Liver (tissue), 8 donors: ENCODE measurements at regions not wholly inside any gene's neighbourhood (a gene's known extent, or its start where the extent isn't known, plus 50 kb on each side); places are given as distances from the start of the nearest gene placed in this dataset.

Experiments used
- DNase-seq: peaks from one replicate; pipeline ENCODE4 v3.0.0-alpha.2; 2017; ENCODE audit warnings: low spot score
- H3K27ac ChIP-seq, 2 donors: one replicate each; pipeline ENCODE4 v1.7.0; 2013; ENCODE audit warnings: inconsistent platforms in 2 of 2, low read length in 2 of 2, control low read depth in 1 of 2, low read depth in 1 of 2, mild to moderate bottlenecking in 1 of 2
- H3K27me3 ChIP-seq, 4 donors: one replicate each; pipeline versions ENCODE4 v1.6.1 to v1.7.0; 2013; ENCODE audit warnings: low read length in 3 of 4, inconsistent platforms in 1 of 4, mild to moderate bottlenecking in 1 of 4, moderate library complexity in 1 of 4; ENCODE audit not compliant: control insufficient read depth in 4 of 4, insufficient read depth in 4 of 4
- H3K36me3 ChIP-seq, 4 donors: one replicate each; pipeline versions ENCODE4 v1.6.1 to v1.7.0; 2013; ENCODE audit warnings: low read length in 3 of 4, mild to moderate bottlenecking in 3 of 4, low read depth in 1 of 4, moderate library complexity in 1 of 4; ENCODE audit not compliant: control insufficient read depth in 4 of 4, insufficient read depth in 3 of 4
- H3K4me1 ChIP-seq, 4 donors: one replicate each; pipeline versions ENCODE4 v1.6.1 to v1.7.0; 2013; ENCODE audit warnings: low read length in 3 of 4, mild to moderate bottlenecking in 3 of 4, moderate library complexity in 1 of 4; ENCODE audit not compliant: control insufficient read depth in 4 of 4, insufficient read depth in 4 of 4
- H3K4me3 ChIP-seq, 3 donors: one replicate each; pipeline versions ENCODE4 v1.6.1 to v1.7.0; 2013; ENCODE audit warnings: low read length in 3 of 3, control low read depth in 1 of 3, low read depth in 1 of 3, mild to moderate bottlenecking in 1 of 3
- H3K9ac ChIP-seq, 2 donors: one replicate each; pipeline ENCODE4 v1.7.0; 2013; ENCODE audit warnings: low read length in 2 of 2, mild to moderate bottlenecking in 2 of 2, moderate library complexity in 2 of 2, control low read depth in 1 of 2, low read depth in 1 of 2
- H3K9me3 ChIP-seq, 4 donors: one replicate each; pipeline versions ENCODE4 v1.6.1 to v1.7.0; 2013; ENCODE audit warnings: low read length in 3 of 4; ENCODE audit not compliant: control insufficient read depth in 4 of 4
- ATF3 ChIP-seq: IDR thresholded peaks from 2 replicates; pipeline ENCODE4 v1.6.1; 2016; ENCODE audit warnings: antibody characterized with exemption
- CTCF ChIP-seq: fragments of 150-350 bp; IDR thresholded peaks from 2 replicates; pipeline ENCODE4 v1.5.1; 2017; ENCODE audit warnings: improper control_type of control experiment, low read depth, low read length; ENCODE audit not compliant: missing input control
- EGR1 ChIP-seq, 2 donors: IDR thresholded peaks; 2 replicates each; pipeline ENCODE4 v1.6.1; 2016 to 2018; ENCODE audit warnings: antibody characterized with exemption in 2 of 2, low read depth in 2 of 2
- FOXA1 ChIP-seq: IDR thresholded peaks from 2 replicates; pipeline ENCODE4 v1.6.1; 2016; ENCODE audit warnings: antibody characterized with exemption
- FOXA2 ChIP-seq: IDR thresholded peaks from 2 replicates; pipeline ENCODE4 v1.6.1; 2016; ENCODE audit warnings: antibody characterized with exemption
- GABPA ChIP-seq, 2 donors: IDR thresholded peaks in 1 of 2; conservative IDR thresholded peaks in 1 of 2; 2 replicates each; pipeline ENCODE4 v1.6.1; 2016; ENCODE audit warnings: antibody characterized with exemption in 2 of 2, mild to moderate bottlenecking in 1 of 2, moderate library complexity in 1 of 2
- HNF4A ChIP-seq, 2 donors: conservative IDR thresholded peaks; 2 replicates each; pipeline ENCODE4 v1.6.1; 2016; ENCODE audit warnings: antibody characterized with exemption in 2 of 2, mild to moderate bottlenecking in 2 of 2
- HNF4G ChIP-seq: IDR thresholded peaks from 2 replicates; pipeline ENCODE4 v1.6.1; 2016; ENCODE audit warnings: antibody characterized with exemption
- JUND ChIP-seq, 2 donors: IDR thresholded peaks; 2 replicates each; pipeline ENCODE4 v1.6.1; 2016; ENCODE audit warnings: antibody characterized with exemption in 2 of 2
- MAX ChIP-seq: IDR thresholded peaks from 2 replicates; pipeline ENCODE4 v1.6.1; 2016; ENCODE audit warnings: antibody characterized with exemption
- NR2F2 ChIP-seq: IDR thresholded peaks from 2 replicates; pipeline ENCODE4 v1.6.1; 2016; ENCODE audit warnings: antibody characterized with exemption
- RAD21 ChIP-seq, 2 donors: IDR thresholded peaks; 2 replicates each; pipeline ENCODE4 v1.6.1; 2016; ENCODE audit warnings: antibody characterized with exemption in 2 of 2, mild to moderate bottlenecking in 2 of 2
- REST ChIP-seq: IDR thresholded peaks from 2 replicates; pipeline ENCODE4 v1.6.1; 2016; ENCODE audit warnings: antibody characterized with exemption, mild to moderate bottlenecking
- RXRA ChIP-seq, 2 donors: IDR thresholded peaks; 2 replicates each; pipeline ENCODE4 v1.6.1; 2017 to 2018; ENCODE audit warnings: antibody characterized with exemption in 2 of 2, mild to moderate bottlenecking in 1 of 2
- SP1 ChIP-seq: IDR thresholded peaks from 2 replicates; pipeline ENCODE4 v1.6.1; 2018; ENCODE audit warnings: antibody characterized with exemption, mild to moderate bottlenecking
- TAF1 ChIP-seq: conservative IDR thresholded peaks from 2 replicates; pipeline ENCODE4 v1.6.1; 2016; ENCODE audit warnings: antibody characterized with exemption, mild to moderate bottlenecking
- YY1 ChIP-seq: IDR thresholded peaks from 2 replicates; pipeline ENCODE4 v1.6.1; 2016; ENCODE audit warnings: antibody characterized with exemption, mild to moderate bottlenecking
- ZBTB33 ChIP-seq: IDR thresholded peaks from 2 replicates; pipeline ENCODE4 v1.6.1; 2016; ENCODE audit warnings: antibody characterized with exemption
- WGBS: extraction: QIAGEN DNeasy Blood & Tissue Kit; methylation state at CpG from one replicate; pipeline ENCODE4 v1.1.7; 2013; 5-methylcytosine and 5-hydroxymethylcytosine counted together
- donor health status: healthy.
- donor health status: healthy.
- donor health status: healthy.
- donor health status: healthy.
- donor health status: healthy.

GRCh38 chrX:30153175-30153880, 62.0 kb upstream of the MAGEB2 start:
- no peak for DNase-seq
- Histone ChIP-seq H3K4me1 (no peaks in the 10 kb centered on the region), H3K9ac (no peak overlapping the region), H3K36me3 (no peaks in the 10 kb centered on the region), H3K9me3 (no peaks in the 10 kb centered on the region), H3K4me3 (no peak overlapping the region), H3K27me3 (no peaks in the 10 kb centered on the region), H3K27ac (no peak overlapping the region)
- no peak for TF ChIP-seq NR2F2
- WGBS = 55% methylated on average over 7 of the region's 7 CpGs

- H3K4me1 ChIP-seq = no peaks in the 10 kb centered on the region
- WGBS = 89% methylated on average over 4 of the region's 4 CpGs
- no peaks in the 10 kb centered on the region for H3K27me3 ChIP-seq
- H3K9ac ChIP-seq = no peak overlapping the region
- no peak overlapping the region for H3K4me3 ChIP-seq
- DNase-seq = no peak
- TF ChIP-seq MAX (no peak), FOXA2 (no peak), FOXA1 (no peak), ZBTB33 (no peak), NR2F2 (no peak), JUND (IDR thresholded peaks at IDR 0.05) (no peak), CTCF (no peak), ATF3 (no peak), TAF1 (no peak), EGR1 (IDR thresholded peaks at IDR 0.05; ENCODE audit: low read depth in 2 of 2) (no peak), GABPA (IDR thresholded peaks at IDR 0.05 in 1 of 2, conservative IDR thresholded peaks at IDR 0.05 in 1 of 2) (no peak), RXRA (IDR thresholded peaks at IDR 0.05) (no peak), SP1 (no peak), HNF4G (no peak), YY1 (no peak), HNF4A (conservative IDR thresholded peaks at IDR 0.05) (no peak), REST (no peak), RAD21 (IDR thresholded peaks at IDR 0.05) (no peak)
- no peak overlapping the region for H3K27ac ChIP-seq
- no peaks in the 10 kb centered on the region for H3K9me3 ChIP-seq
- no peaks in the 10 kb centered on the region for H3K36me3 ChIP-seq
Measured at GRCh38 chrX:30153881-30154260, 61.5 kb upstream of the MAGEB2 start.
